Ascending aorta (tissue), 2 donors: ENCODE measurements at regions not wholly inside any gene's neighbourhood (a gene's known extent, or its start where the extent isn't known, plus 50 kb on each side); places are given as distances from the start of the nearest gene placed in this dataset.

Source experiments
- DNase-seq, 2 donors: peaks; one replicate each; pipeline ENCODE4 v3.0.0-alpha.2; 2019; ENCODE audit warnings: low spot score in 2 of 2
- H3K27ac ChIP-seq, 2 donors: fragments of 200-600 bp; sonication (generic); one replicate each; pipeline ENCODE4 v1.5.1; 2016 to 2017; ENCODE audit warnings: mild to moderate bottlenecking in 1 of 2
- H3K27me3 ChIP-seq: fragments of 200-600 bp; sonication (generic); one replicate; pipeline ENCODE4 v1.5.1; 2017
- H3K36me3 ChIP-seq, 2 donors: fragments of 200-600 bp; sonication (generic); one replicate each; pipeline ENCODE4 v1.5.1; 2016
- H3K4me1 ChIP-seq, 2 donors: fragments of 200-600 bp; sonication (generic); one replicate each; pipeline ENCODE4 v1.5.1; 2016 to 2017; ENCODE audit warnings: mild to moderate bottlenecking in 1 of 2
- H3K4me3 ChIP-seq, 2 donors: fragments of 200-600 bp; sonication (generic); one replicate each; pipeline ENCODE4 v1.5.1; 2016 to 2017; ENCODE audit warnings: mild to moderate bottlenecking in 1 of 2
- H3K9me3 ChIP-seq, 2 donors: fragments of 200-600 bp; sonication (generic); one replicate each; pipeline ENCODE4 v1.5.1; 2016
- CTCF ChIP-seq, 3 experiments: fragments of 200-600 bp in 2 of 3; fragments of 450-650 bp in 1 of 3; sonication (generic) in 2 of 3; IDR thresholded peaks; one replicate each; pipeline ENCODE4 v1.5.1; 2016 to 2019; ENCODE audit warnings: antibody characterized with exemption in 3 of 3, mild to moderate bottlenecking in 1 of 3, moderate library complexity in 1 of 3
- intact Hi-C: fragments of 100-400 bp; cut with DNase I; formaldehyde crosslinking; loops from one replicate; pipeline ENCODE4 v1.15.1; 2023

DNA sequence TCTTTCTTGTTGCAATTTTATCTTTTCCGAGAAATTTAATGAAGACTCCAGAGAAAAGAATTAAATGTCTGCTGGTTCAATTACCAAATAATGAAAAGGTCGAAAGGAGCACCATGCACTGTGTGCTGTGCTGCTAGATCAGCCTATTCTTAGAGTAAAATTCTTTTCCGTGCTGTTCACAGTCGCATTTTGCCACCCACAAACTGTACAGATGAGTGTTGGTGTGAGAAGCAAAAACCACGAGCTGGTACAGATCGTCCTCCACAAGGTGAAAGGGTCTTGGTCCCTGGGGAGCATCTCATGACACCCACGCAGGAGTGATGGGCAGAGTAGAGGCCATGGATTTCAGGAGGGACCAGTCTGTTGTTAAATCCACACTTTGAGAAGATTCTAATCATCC lies 143.8 kb upstream of the PUM3 start:
- Histone ChIP-seq H3K27me3 (no peaks in the 10 kb centered on the region), H3K9me3 (no peaks in the 10 kb centered on the region), H3K36me3 (no peaks in the 10 kb centered on the region), H3K27ac (no peak overlapping the region), H3K4me3 (no peak overlapping the region), H3K4me1 (no peaks in the 10 kb centered on the region)
- no peak for DNase-seq
- intact Hi-C loops: no loop called here
- no peak for TF ChIP-seq CTCF (IDR thresholded peaks at IDR 0.05)

DNA sequence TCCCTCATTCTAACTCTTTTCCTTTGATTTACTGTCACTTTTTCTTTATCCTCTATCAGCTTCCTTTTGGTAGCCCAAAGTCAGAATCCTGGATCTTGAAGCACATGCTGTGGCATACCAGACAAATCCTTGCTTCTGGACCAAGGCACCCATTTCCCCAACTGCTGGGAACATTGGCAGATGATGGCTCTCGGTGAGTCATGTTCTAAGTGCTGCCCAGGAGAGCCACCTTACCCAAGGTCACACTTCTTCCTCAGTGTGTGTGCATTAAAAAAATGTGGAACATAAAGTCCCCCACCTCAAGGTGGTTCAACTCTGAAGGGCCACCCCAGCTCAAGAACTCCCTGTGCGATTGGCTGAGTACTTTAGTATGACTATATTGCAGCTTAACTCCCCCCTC lies 141.4 kb upstream of the PUM3 start:
- no peak for TF ChIP-seq CTCF (IDR thresholded peaks at IDR 0.05)
- Histone ChIP-seq H3K9me3 (no peaks in the 10 kb centered on the region), H3K4me1 (no peaks in the 10 kb centered on the region), H3K4me3 (no peak overlapping the region), H3K27me3 (no peaks in the 10 kb centered on the region), H3K27ac (no peak overlapping the region), H3K36me3 (no peaks in the 10 kb centered on the region)
- intact Hi-C loops: no loop called here
- DNase-seq: no peak

DNA sequence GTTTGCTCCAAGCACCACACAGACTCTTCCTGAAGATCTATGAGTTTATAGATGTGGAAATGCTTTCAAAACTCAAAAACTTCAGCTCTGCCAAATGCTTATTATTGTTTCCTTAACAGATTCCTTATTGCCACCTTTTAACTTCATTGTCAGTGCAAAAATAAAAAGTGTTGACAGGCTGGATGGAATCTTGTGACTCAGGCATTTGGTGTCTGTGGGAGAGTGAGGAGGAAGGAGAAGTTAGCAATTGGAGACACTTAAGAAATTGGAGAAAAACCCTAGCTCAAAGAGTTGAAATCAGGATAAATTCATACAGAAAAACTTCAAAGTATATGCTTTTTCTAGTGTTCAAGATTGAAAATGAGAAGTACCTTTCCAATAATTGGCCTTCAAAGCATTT lies 140.6 kb upstream of the PUM3 start:
- H3K27ac ChIP-seq: no peak overlapping the region
- H3K9me3 ChIP-seq: no peaks in the 10 kb centered on the region
- DNase-seq: no peak
- no peak for TF ChIP-seq CTCF (IDR thresholded peaks at IDR 0.05)
- H3K27me3 ChIP-seq: no peaks in the 10 kb centered on the region
- H3K36me3 ChIP-seq: no peaks in the 10 kb centered on the region
- no peaks in the 10 kb centered on the region for H3K4me1 ChIP-seq
- intact Hi-C loops: no loop called here
- H3K4me3 ChIP-seq: no peak overlapping the region

GRCh38 chr9:2979957-2980610 lies 136.2 kb upstream of the PUM3 start:
- Histone ChIP-seq H3K9me3 (no peaks in the 10 kb centered on the region), H3K4me3 (no peak overlapping the region), H3K4me1 (no peaks in the 10 kb centered on the region), H3K27ac (no peak overlapping the region), H3K36me3 (no peaks in the 10 kb centered on the region), H3K27me3 (no peaks in the 10 kb centered on the region)
- no peak for DNase-seq
- intact Hi-C loops: no loop called here
- TF ChIP-seq CTCF (IDR thresholded peaks at IDR 0.05): no peak

DNA sequence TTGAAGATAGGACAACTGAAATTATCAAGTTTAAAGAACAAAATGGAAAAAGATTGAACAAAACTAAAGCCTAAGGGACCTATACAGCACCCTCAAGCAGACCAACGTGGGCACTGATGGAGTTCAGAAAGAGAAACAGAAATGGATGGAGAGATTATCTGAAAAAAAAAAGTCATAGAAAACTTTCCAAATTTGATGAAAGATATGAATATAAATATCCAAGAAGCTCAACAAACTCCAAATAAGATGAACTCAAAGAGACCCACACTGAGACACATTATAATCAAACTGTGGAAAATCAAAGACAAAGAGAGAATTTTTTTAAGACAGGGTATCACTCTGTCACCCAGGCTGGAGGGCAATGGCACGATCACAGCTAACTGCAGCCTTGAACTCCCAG lies 128.6 kb upstream of the PUM3 start:
- no peaks in the 10 kb centered on the region for H3K27me3 ChIP-seq
- TF ChIP-seq CTCF (IDR thresholded peaks at IDR 0.05): no peak
- H3K4me1 ChIP-seq: no peaks in the 10 kb centered on the region
- no peak overlapping the region for H3K4me3 ChIP-seq
- H3K9me3 ChIP-seq: no peaks in the 10 kb centered on the region
- DNase-seq: no peak
- H3K36me3 ChIP-seq: no peaks in the 10 kb centered on the region
- H3K27ac ChIP-seq: no peak overlapping the region
- intact Hi-C loops: no loop called here

- no peak for TF ChIP-seq CTCF (IDR thresholded peaks at IDR 0.05)
- intact Hi-C loops: no loop called here
- H3K4me3 ChIP-seq: no peak overlapping the region
- no peaks in the 10 kb centered on the region for H3K9me3 ChIP-seq
- no peak overlapping the region for H3K27ac ChIP-seq
- H3K27me3 ChIP-seq: no peaks in the 10 kb centered on the region
- DNase-seq: no peak
- H3K36me3 ChIP-seq: no peaks in the 10 kb centered on the region
- no peaks in the 10 kb centered on the region for H3K4me1 ChIP-seq
Measured at GRCh38 chr9:2970864-2971263, 127.0 kb upstream of the PUM3 start.
